GM12878 (cell line): ENCODE measurements at regions not wholly inside any gene's neighbourhood (a gene's known extent, or its start where the extent isn't known, plus 50 kb on each side); places are given as distances from the start of the nearest gene placed in this dataset.

ENCODE experiments used
- ATF3 ChIP-seq: IDR thresholded peaks from 2 replicates; pipeline ENCODE4 v1.6.1; 2011; ENCODE audit warnings: low read depth, mild to moderate bottlenecking, low read length, moderate library complexity, borderline replicate concordance; ENCODE audit errors: extremely low read depth
- BHLHE40 ChIP-seq, 2 experiments: fragments of 450-650 bp in 1 of 2; IDR thresholded peaks; 2 replicates each; pipeline ENCODE4 v1.6.1; 2011 to 2017; ENCODE audit warnings: low read depth in 2 of 2, borderline replicate concordance in 1 of 2, improper control_type of control experiment in 1 of 2, low read length in 1 of 2, mild to moderate bottlenecking in 1 of 2
- CEBPB ChIP-seq, 2 experiments: fragments of 150-350 bp in 1 of 2; IDR thresholded peaks; 2 replicates each; pipeline ENCODE4 v1.6.1; 2012 to 2014; ENCODE audit warnings: low read depth in 2 of 2, low read length in 2 of 2, borderline replicate concordance in 1 of 2, inconsistent platforms in 1 of 2
- CREM ChIP-seq: IDR thresholded peaks from 2 replicates; pipeline ENCODE4 v1.6.1; 2014; ENCODE audit warnings: antibody characterized with exemption, low read depth
- ELK1 ChIP-seq: IDR thresholded peaks from 2 replicates; pipeline ENCODE4 v1.6.1; 2012; ENCODE audit warnings: low read depth, low read length, improper control_type of control experiment
- FOS ChIP-seq: IDR thresholded peaks from 3 replicates; pipeline ENCODE4 v1.6.1; 2011; ENCODE audit warnings: borderline replicate concordance; ENCODE audit not compliant: insufficient read length; ENCODE audit errors: extremely low read depth
- MEF2A ChIP-seq: IDR thresholded peaks from 2 replicates; pipeline ENCODE4 v1.6.1; 2011; ENCODE audit warnings: low read depth, mild to moderate bottlenecking, low read length, moderate library complexity; ENCODE audit not compliant: insufficient read depth
- POLR2A ChIP-seq: IDR thresholded peaks from 2 replicates; pipeline ENCODE4 v1.6.1; 2011; ENCODE audit warnings: low read depth, mild to moderate bottlenecking, low read length
- POLR2AphosphoS5 ChIP-seq: IDR thresholded peaks from 2 replicates; pipeline ENCODE4 v1.6.1; 2011; ENCODE audit warnings: mild to moderate bottlenecking, low read length, inconsistent platforms
- RFX5 ChIP-seq: IDR thresholded peaks from 2 replicates; pipeline ENCODE4 v1.6.1; 2011; ENCODE audit warnings: low read depth, low read length, improper control_type of control experiment
- YY1 ChIP-seq: IDR thresholded peaks from 2 replicates; pipeline ENCODE4 v1.6.1; 2011; ENCODE audit warnings: low read depth, mild to moderate bottlenecking, low read length
- ZNF274 ChIP-seq: IDR thresholded peaks from one replicate; pipeline ENCODE4 v1.8.0; 2011; ENCODE audit not compliant: insufficient read length, insufficient read depth
- TF ChIP-seq, protein P1 (sequence below), 3 experiments: IDR thresholded peaks in 2 of 3; conservative IDR thresholded peaks in 1 of 3; 2 replicates each; pipeline ENCODE4 v1.5.1; 2011; ENCODE audit warnings: low read depth in 3 of 3, low read length in 3 of 3, mild to moderate bottlenecking in 3 of 3, control low read depth in 2 of 3, moderate library complexity in 2 of 3, inconsistent platforms in 1 of 3, mixed read lengths in 1 of 3; ENCODE audit not compliant: control insufficient read depth in 2 of 3, insufficient read depth in 1 of 3; ENCODE audit errors: extremely low read depth in 1 of 3

GRCh38 chr14:43168371-43168925 is 1338.6 kb downstream of the FSCB start:
- TF ChIP-seq, protein P1, sequence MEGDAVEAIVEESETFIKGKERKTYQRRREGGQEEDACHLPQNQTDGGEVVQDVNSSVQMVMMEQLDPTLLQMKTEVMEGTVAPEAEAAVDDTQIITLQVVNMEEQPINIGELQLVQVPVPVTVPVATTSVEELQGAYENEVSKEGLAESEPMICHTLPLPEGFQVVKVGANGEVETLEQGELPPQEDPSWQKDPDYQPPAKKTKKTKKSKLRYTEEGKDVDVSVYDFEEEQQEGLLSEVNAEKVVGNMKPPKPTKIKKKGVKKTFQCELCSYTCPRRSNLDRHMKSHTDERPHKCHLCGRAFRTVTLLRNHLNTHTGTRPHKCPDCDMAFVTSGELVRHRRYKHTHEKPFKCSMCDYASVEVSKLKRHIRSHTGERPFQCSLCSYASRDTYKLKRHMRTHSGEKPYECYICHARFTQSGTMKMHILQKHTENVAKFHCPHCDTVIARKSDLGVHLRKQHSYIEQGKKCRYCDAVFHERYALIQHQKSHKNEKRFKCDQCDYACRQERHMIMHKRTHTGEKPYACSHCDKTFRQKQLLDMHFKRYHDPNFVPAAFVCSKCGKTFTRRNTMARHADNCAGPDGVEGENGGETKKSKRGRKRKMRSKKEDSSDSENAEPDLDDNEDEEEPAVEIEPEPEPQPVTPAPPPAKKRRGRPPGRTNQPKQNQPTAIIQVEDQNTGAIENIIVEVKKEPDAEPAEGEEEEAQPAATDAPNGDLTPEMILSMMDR (IDR thresholded peaks at IDR 0.05 in 2 of 3, conservative IDR thresholded peaks at IDR 0.05 in 1 of 3; ENCODE audit: control insufficient read depth in 2 of 3, extremely low read depth in 1 of 3, insufficient read depth in 1 of 3, low read depth in 3 of 3, low read length in 3 of 3), result no peak
- TF ChIP-seq ATF3 (no peak), CREM (no peak), BHLHE40 (IDR thresholded peaks at IDR 0.05; ENCODE audit: borderline replicate concordance in 1 of 2, low read depth in 2 of 2, low read length in 1 of 2) (no peak), YY1 (no peak), POLR2AphosphoS5 (no peak), ZNF274 (no peak), FOS (no peak), POLR2A (no peak), CEBPB (IDR thresholded peaks at IDR 0.05; ENCODE audit: borderline replicate concordance in 1 of 2, low read depth in 2 of 2, low read length in 2 of 2) (no peak), MEF2A (no peak), RFX5 (no peak), ELK1 (no peak)
